Liver (tissue), 8 donors: ENCODE measurements at regions not wholly inside any gene's neighbourhood (a gene's known extent, or its start where the extent isn't known, plus 50 kb on each side); places are given as distances from the start of the nearest gene placed in this dataset.

Experiments used
- DNase-seq: peaks from one replicate; pipeline ENCODE4 v3.0.0-alpha.2; 2017; ENCODE audit warnings: low spot score
- H3K27ac ChIP-seq, 2 donors: one replicate each; pipeline ENCODE4 v1.7.0; 2013; ENCODE audit warnings: inconsistent platforms in 2 of 2, low read length in 2 of 2, control low read depth in 1 of 2, low read depth in 1 of 2, mild to moderate bottlenecking in 1 of 2
- H3K27me3 ChIP-seq, 4 donors: one replicate each; pipeline versions ENCODE4 v1.6.1 to v1.7.0; 2013; ENCODE audit warnings: low read length in 3 of 4, inconsistent platforms in 1 of 4, mild to moderate bottlenecking in 1 of 4, moderate library complexity in 1 of 4; ENCODE audit not compliant: control insufficient read depth in 4 of 4, insufficient read depth in 4 of 4
- H3K36me3 ChIP-seq, 4 donors: one replicate each; pipeline versions ENCODE4 v1.6.1 to v1.7.0; 2013; ENCODE audit warnings: low read length in 3 of 4, mild to moderate bottlenecking in 3 of 4, low read depth in 1 of 4, moderate library complexity in 1 of 4; ENCODE audit not compliant: control insufficient read depth in 4 of 4, insufficient read depth in 3 of 4
- H3K4me1 ChIP-seq, 4 donors: one replicate each; pipeline versions ENCODE4 v1.6.1 to v1.7.0; 2013; ENCODE audit warnings: low read length in 3 of 4, mild to moderate bottlenecking in 3 of 4, moderate library complexity in 1 of 4; ENCODE audit not compliant: control insufficient read depth in 4 of 4, insufficient read depth in 4 of 4
- H3K4me3 ChIP-seq, 3 donors: one replicate each; pipeline versions ENCODE4 v1.6.1 to v1.7.0; 2013; ENCODE audit warnings: low read length in 3 of 3, control low read depth in 1 of 3, low read depth in 1 of 3, mild to moderate bottlenecking in 1 of 3
- H3K9ac ChIP-seq, 2 donors: one replicate each; pipeline ENCODE4 v1.7.0; 2013; ENCODE audit warnings: low read length in 2 of 2, mild to moderate bottlenecking in 2 of 2, moderate library complexity in 2 of 2, control low read depth in 1 of 2, low read depth in 1 of 2
- H3K9me3 ChIP-seq, 4 donors: one replicate each; pipeline versions ENCODE4 v1.6.1 to v1.7.0; 2013; ENCODE audit warnings: low read length in 3 of 4; ENCODE audit not compliant: control insufficient read depth in 4 of 4
- ATF3 ChIP-seq: IDR thresholded peaks from 2 replicates; pipeline ENCODE4 v1.6.1; 2016; ENCODE audit warnings: antibody characterized with exemption
- EGR1 ChIP-seq, 2 donors: IDR thresholded peaks; 2 replicates each; pipeline ENCODE4 v1.6.1; 2016 to 2018; ENCODE audit warnings: antibody characterized with exemption in 2 of 2, low read depth in 2 of 2
- FOXA1 ChIP-seq: IDR thresholded peaks from 2 replicates; pipeline ENCODE4 v1.6.1; 2016; ENCODE audit warnings: antibody characterized with exemption
- FOXA2 ChIP-seq: IDR thresholded peaks from 2 replicates; pipeline ENCODE4 v1.6.1; 2016; ENCODE audit warnings: antibody characterized with exemption
- GABPA ChIP-seq, 2 donors: IDR thresholded peaks in 1 of 2; conservative IDR thresholded peaks in 1 of 2; 2 replicates each; pipeline ENCODE4 v1.6.1; 2016; ENCODE audit warnings: antibody characterized with exemption in 2 of 2, mild to moderate bottlenecking in 1 of 2, moderate library complexity in 1 of 2
- HNF4A ChIP-seq, 2 donors: conservative IDR thresholded peaks; 2 replicates each; pipeline ENCODE4 v1.6.1; 2016; ENCODE audit warnings: antibody characterized with exemption in 2 of 2, mild to moderate bottlenecking in 2 of 2
- HNF4G ChIP-seq: IDR thresholded peaks from 2 replicates; pipeline ENCODE4 v1.6.1; 2016; ENCODE audit warnings: antibody characterized with exemption
- JUND ChIP-seq, 2 donors: IDR thresholded peaks; 2 replicates each; pipeline ENCODE4 v1.6.1; 2016; ENCODE audit warnings: antibody characterized with exemption in 2 of 2
- NR2F2 ChIP-seq: IDR thresholded peaks from 2 replicates; pipeline ENCODE4 v1.6.1; 2016; ENCODE audit warnings: antibody characterized with exemption
- RAD21 ChIP-seq, 2 donors: IDR thresholded peaks; 2 replicates each; pipeline ENCODE4 v1.6.1; 2016; ENCODE audit warnings: antibody characterized with exemption in 2 of 2, mild to moderate bottlenecking in 2 of 2
- REST ChIP-seq: IDR thresholded peaks from 2 replicates; pipeline ENCODE4 v1.6.1; 2016; ENCODE audit warnings: antibody characterized with exemption, mild to moderate bottlenecking
- RXRA ChIP-seq, 2 donors: IDR thresholded peaks; 2 replicates each; pipeline ENCODE4 v1.6.1; 2017 to 2018; ENCODE audit warnings: antibody characterized with exemption in 2 of 2, mild to moderate bottlenecking in 1 of 2
- SP1 ChIP-seq: IDR thresholded peaks from 2 replicates; pipeline ENCODE4 v1.6.1; 2018; ENCODE audit warnings: antibody characterized with exemption, mild to moderate bottlenecking
- TAF1 ChIP-seq: conservative IDR thresholded peaks from 2 replicates; pipeline ENCODE4 v1.6.1; 2016; ENCODE audit warnings: antibody characterized with exemption, mild to moderate bottlenecking
- YY1 ChIP-seq: IDR thresholded peaks from 2 replicates; pipeline ENCODE4 v1.6.1; 2016; ENCODE audit warnings: antibody characterized with exemption, mild to moderate bottlenecking
- ZBTB33 ChIP-seq: IDR thresholded peaks from 2 replicates; pipeline ENCODE4 v1.6.1; 2016; ENCODE audit warnings: antibody characterized with exemption
- WGBS: extraction: QIAGEN DNeasy Blood & Tissue Kit; methylation state at CpG from one replicate; pipeline ENCODE4 v1.1.7; 2013; 5-methylcytosine and 5-hydroxymethylcytosine counted together
- TF ChIP-seq, protein P1 (sequence below): fragments of 150-350 bp; IDR thresholded peaks from 2 replicates; pipeline ENCODE4 v1.5.1; 2017; ENCODE audit warnings: improper control_type of control experiment, low read depth, low read length; ENCODE audit not compliant: missing input control
- TF ChIP-seq, protein P2 (sequence below): IDR thresholded peaks from 2 replicates; pipeline ENCODE4 v1.6.1; 2016; ENCODE audit warnings: antibody characterized with exemption
- donor health status: healthy.
- donor health status: healthy.
- donor health status: healthy.
- donor health status: healthy.
- donor health status: healthy.

DNA sequence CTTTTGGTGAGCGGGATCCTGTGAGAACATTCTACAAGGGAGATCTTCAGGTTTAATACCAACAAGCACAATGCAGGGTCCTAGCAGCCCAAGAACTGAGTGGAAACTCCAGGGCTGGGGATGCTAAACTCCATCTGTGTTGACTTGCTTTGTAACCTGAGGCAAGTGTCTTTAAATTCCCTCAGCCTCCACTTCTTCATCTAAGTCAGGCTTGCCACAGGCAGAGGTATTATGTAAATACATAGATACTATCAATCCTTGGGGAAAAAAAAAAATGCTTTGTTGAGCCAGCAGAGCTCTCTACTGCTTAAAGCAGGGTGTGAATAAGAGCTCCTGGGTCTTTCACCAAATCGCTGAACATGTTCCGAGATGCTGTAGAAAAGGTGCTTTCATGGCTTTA is 114.2 kb upstream of the PHACTR1 start:
- H3K9me3 ChIP-seq = no peaks in the 10 kb centered on the region
- 95% methylated on average over 3 of the region's 3 CpGs for WGBS
- no peaks in the 10 kb centered on the region for H3K27me3 ChIP-seq
- TF ChIP-seq HNF4G = no peak
- no peak for TF ChIP-seq YY1
- no peak for TF ChIP-seq EGR1 (IDR thresholded peaks at IDR 0.05; ENCODE audit: low read depth in 2 of 2)
- TF ChIP-seq FOXA1 = no peak
- no peak for TF ChIP-seq HNF4A (conservative IDR thresholded peaks at IDR 0.05)
- H3K36me3 ChIP-seq = no peaks in the 10 kb centered on the region
- no peak overlapping the region for H3K4me3 ChIP-seq
- H3K9ac ChIP-seq = no peak overlapping the region
- no peak overlapping the region for H3K27ac ChIP-seq
- H3K4me1 ChIP-seq = peaks cover 0 to 7% (median 2%) of the 10 kb centered on the region in 4 donors
- DNase-seq = no peak

DNA sequence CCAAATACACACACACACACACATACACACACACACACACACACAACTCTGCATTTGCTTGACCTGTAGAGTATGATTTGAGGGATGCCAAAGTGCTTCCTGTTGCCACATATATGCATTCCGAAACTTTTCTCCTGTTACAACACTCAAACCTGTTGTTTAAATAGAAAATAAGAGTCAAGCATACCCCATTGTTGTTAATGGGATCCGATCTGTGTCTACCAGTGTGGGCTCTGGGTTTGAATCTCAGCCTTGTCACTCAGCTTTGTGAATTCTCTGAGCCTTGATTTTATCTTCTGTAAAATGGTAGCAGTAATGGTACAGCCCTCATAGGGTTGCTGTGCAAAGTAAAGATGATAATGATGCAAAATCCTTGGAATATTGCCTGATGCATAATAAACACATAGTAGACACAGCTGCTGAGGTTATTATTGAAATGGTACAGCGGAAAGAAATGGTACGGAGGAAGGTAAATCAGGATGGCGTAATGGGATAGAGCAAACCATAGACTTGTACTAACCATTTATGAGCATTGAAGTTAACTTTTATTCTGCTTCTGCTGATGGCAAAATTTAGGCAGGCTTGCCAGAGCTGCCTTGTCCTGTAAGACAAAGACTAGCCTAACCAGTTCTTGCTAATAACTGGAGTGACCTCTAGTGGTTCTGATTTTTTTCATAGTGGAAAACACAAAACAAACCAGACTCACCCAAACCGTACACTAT is 113.5 kb upstream of the PHACTR1 start:
- Histone ChIP-seq H3K27ac (no peak overlapping the region), H3K27me3 (no peaks in the 10 kb centered on the region), H3K4me1 (peaks cover 0 to 7% (median 2%) of the 10 kb centered on the region in 4 donors), H3K4me3 (no peak overlapping the region), H3K9ac (no peak overlapping the region), H3K9me3 (no peaks in the 10 kb centered on the region), H3K36me3 (no peaks in the 10 kb centered on the region)
- TF ChIP-seq RAD21 (IDR thresholded peaks at IDR 0.05) (peak; percentile 90 to 94), ZBTB33 (no peak), NR2F2 (peak; percentile 25)
- TF ChIP-seq, protein P1, sequence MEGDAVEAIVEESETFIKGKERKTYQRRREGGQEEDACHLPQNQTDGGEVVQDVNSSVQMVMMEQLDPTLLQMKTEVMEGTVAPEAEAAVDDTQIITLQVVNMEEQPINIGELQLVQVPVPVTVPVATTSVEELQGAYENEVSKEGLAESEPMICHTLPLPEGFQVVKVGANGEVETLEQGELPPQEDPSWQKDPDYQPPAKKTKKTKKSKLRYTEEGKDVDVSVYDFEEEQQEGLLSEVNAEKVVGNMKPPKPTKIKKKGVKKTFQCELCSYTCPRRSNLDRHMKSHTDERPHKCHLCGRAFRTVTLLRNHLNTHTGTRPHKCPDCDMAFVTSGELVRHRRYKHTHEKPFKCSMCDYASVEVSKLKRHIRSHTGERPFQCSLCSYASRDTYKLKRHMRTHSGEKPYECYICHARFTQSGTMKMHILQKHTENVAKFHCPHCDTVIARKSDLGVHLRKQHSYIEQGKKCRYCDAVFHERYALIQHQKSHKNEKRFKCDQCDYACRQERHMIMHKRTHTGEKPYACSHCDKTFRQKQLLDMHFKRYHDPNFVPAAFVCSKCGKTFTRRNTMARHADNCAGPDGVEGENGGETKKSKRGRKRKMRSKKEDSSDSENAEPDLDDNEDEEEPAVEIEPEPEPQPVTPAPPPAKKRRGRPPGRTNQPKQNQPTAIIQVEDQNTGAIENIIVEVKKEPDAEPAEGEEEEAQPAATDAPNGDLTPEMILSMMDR = peak; percentile 42
- 72% methylated on average over 6 of the region's 6 CpGs for WGBS
- no peak for DNase-seq

- 63% methylated on average over 3 of the region's 3 CpGs for WGBS
- TF ChIP-seq SP1 (no peak), REST (no peak), ATF3 (no peak), HNF4A (conservative IDR thresholded peaks at IDR 0.05) (no peak), HNF4G (no peak), TAF1 (no peak), FOXA2 (no peak), RAD21 (IDR thresholded peaks at IDR 0.05) (no peak), GABPA (IDR thresholded peaks at IDR 0.05 in 1 of 2, conservative IDR thresholded peaks at IDR 0.05 in 1 of 2) (no peak), FOXA1 (no peak), JUND (IDR thresholded peaks at IDR 0.05) (no peak), NR2F2 (no peak), YY1 (no peak), RXRA (IDR thresholded peaks at IDR 0.05) (no peak)
- TF ChIP-seq, protein P2, sequence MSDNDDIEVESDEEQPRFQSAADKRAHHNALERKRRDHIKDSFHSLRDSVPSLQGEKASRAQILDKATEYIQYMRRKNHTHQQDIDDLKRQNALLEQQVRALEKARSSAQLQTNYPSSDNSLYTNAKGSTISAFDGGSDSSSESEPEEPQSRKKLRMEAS = no peak
- TF ChIP-seq, protein P1 = no peak
Measured at GRCh38 chr6:12603673-12604049, 112.9 kb upstream of the PHACTR1 start.

More at GRCh38 chr6:12603673-12604049, 112.9 kb upstream of the PHACTR1 start:
- Histone ChIP-seq H3K9ac (no peak overlapping the region), H3K9me3 (no peaks in the 10 kb centered on the region), H3K27me3 (no peaks in the 10 kb centered on the region), H3K4me3 (no peak overlapping the region), H3K27ac (no peak overlapping the region), H3K4me1 (peaks cover 0 to 7% (median 2%) of the 10 kb centered on the region in 4 donors), H3K36me3 (no peaks in the 10 kb centered on the region)
- no peak for DNase-seq
